T-helper 1 cell treated with Interleukin-12 subunit alpha and Interleukin-12 subunit beta and Interleukin-4 antibody, amounts not matched to agents 30 μg/mL and 1 μg/mL, for 36 hours (primary cell): ENCODE measurements at regions not wholly inside any gene's neighbourhood (a gene's known extent, or its start where the extent isn't known, plus 50 kb on each side); places are given as distances from the start of the nearest gene placed in this dataset.

Experiments
- H3K27ac Mint-ChIP-seq: one replicate; pipeline ENCODE4 v1.8.0; 2021; ENCODE audit warnings: mild to moderate bottlenecking, mixed read lengths
- H3K27me3 Mint-ChIP-seq: one replicate; pipeline ENCODE4 v1.8.0; 2021; ENCODE audit warnings: low read depth, mixed read lengths
- H3K36me3 Mint-ChIP-seq: one replicate; pipeline ENCODE4 v1.8.0; 2021; ENCODE audit warnings: low read depth, mixed read lengths
- H3K4me1 Mint-ChIP-seq: one replicate; pipeline ENCODE4 v1.8.0; 2021; ENCODE audit warnings: low read depth, mixed read lengths
- H3K4me3 Mint-ChIP-seq: one replicate; pipeline ENCODE4 v1.8.0; 2021; ENCODE audit warnings: mild to moderate bottlenecking, moderate library complexity, mixed read lengths
- H3K9me3 Mint-ChIP-seq: one replicate; pipeline ENCODE4 v1.8.0; 2021; ENCODE audit warnings: mixed read lengths

DNA sequence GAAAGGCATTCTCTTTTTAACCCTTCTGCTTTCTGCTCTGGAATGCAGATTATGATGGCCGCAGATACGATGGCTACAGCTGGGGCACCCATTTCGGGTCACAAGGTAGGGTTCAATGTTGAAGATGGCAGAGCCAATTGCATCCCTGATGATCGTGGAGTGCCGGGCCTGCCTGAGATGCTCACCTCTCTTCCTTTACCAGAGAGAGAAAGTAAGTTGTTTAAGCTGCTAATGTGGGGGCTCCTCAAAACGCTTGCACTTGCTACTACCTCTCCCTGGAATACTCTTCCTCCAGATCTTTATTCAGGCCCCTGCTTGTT, 50.8 kb upstream of the PRDM11 start:
- Mint-ChIP-seq H3K36me3 (no peaks in the 10 kb centered on the region), H3K9me3 (no peaks in the 10 kb centered on the region), H3K27ac (no peak overlapping the region), H3K4me1 (peaks cover 4% of the 10 kb centered on the region), H3K27me3 (peaks cover 48% of the 10 kb centered on the region), H3K4me3 (no peak overlapping the region)

DNA sequence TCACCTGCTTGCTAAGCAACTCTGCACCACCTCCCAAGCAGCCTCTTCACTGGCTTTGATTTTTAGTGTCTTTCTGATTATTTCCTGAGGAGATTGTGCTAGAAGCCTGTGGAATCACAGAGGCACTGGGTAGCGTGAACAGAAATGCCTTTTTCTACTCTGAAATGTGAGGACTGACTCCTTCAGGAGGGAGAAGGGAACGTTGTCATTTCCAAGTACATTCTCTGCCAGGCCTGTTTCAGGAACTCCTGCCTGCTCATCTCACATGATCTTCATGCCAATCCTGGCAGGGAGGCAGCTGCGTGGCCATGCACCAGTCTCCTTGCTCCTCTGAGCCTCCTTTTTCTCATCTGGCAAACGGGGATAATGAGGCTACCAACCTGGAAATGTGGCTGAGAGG, 49.8 kb upstream of the PRDM11 start:
- peaks cover 7% of the 10 kb centered on the region for H3K4me1 Mint-ChIP-seq
- H3K27me3 Mint-ChIP-seq = peaks cover 53% of the 10 kb centered on the region
- no peaks in the 10 kb centered on the region for H3K9me3 Mint-ChIP-seq
- H3K27ac Mint-ChIP-seq = no peak overlapping the region
- no peaks in the 10 kb centered on the region for H3K36me3 Mint-ChIP-seq
- no peak overlapping the region for H3K4me3 Mint-ChIP-seq
